H9 (cell line): ENCODE measurements at regions not wholly inside any gene's neighbourhood (a gene's known extent, or its start where the extent isn't known, plus 50 kb on each side); places are given as distances from the start of the nearest gene placed in this dataset.

Experiments
- DNase-seq: peaks from one replicate; pipeline ENCODE4 v3.0.0-alpha.2; 2017
- H2AFZ ChIP-seq: one replicate; pipeline ENCODE4 v1.6.1; 2013; ENCODE audit warnings: mild to moderate bottlenecking, low read length, control low read depth, moderate library complexity
- H2AK5ac ChIP-seq: 2 replicates; pipeline ENCODE4 v1.6.1; 2013; ENCODE audit warnings: low read length, control low read depth, mixed read lengths; ENCODE audit not compliant: insufficient read length
- H2BK120ac ChIP-seq: one replicate; pipeline ENCODE4 v1.6.1; 2013; ENCODE audit warnings: low read depth, mild to moderate bottlenecking, low read length, control low read depth, inconsistent platforms; ENCODE audit not compliant: poor library complexity, severe bottlenecking
- H2BK12ac ChIP-seq: 2 replicates; pipeline ENCODE4 v1.6.1; 2013; ENCODE audit warnings: low read length, control low read depth, mixed read lengths, low read depth; ENCODE audit not compliant: insufficient read length
- H2BK15ac ChIP-seq: 2 replicates; pipeline ENCODE4 v1.6.1; 2013; ENCODE audit warnings: low read depth, low read length, control low read depth
- H2BK20ac ChIP-seq: one replicate; pipeline ENCODE4 v1.6.1; 2013; ENCODE audit warnings: low read depth, mild to moderate bottlenecking, low read length, control low read depth, inconsistent platforms; ENCODE audit not compliant: poor library complexity, severe bottlenecking
- H2BK5ac ChIP-seq: 2 replicates; pipeline ENCODE4 v1.6.1; 2013; ENCODE audit warnings: low read length, control low read depth, mixed read lengths; ENCODE audit not compliant: insufficient read length
- H3K14ac ChIP-seq: 2 replicates; pipeline ENCODE4 v1.6.1; 2013; ENCODE audit warnings: low read length, control low read depth; ENCODE audit not compliant: insufficient read depth
- H3K18ac ChIP-seq: 2 replicates; pipeline ENCODE4 v1.6.1; 2013; ENCODE audit warnings: low read depth, mild to moderate bottlenecking, mixed read lengths, low read length, control low read depth; ENCODE audit not compliant: insufficient read length
- H3K23ac ChIP-seq: 2 replicates; pipeline ENCODE4 v1.6.1; 2013; ENCODE audit warnings: low read length, control low read depth, mixed read lengths, low read depth; ENCODE audit not compliant: insufficient read length
- H3K23me2 ChIP-seq: 2 replicates; pipeline ENCODE4 v1.6.1; 2013; ENCODE audit warnings: low read depth, mild to moderate bottlenecking, mixed read lengths, low read length, control low read depth; ENCODE audit not compliant: insufficient read length, poor library complexity, severe bottlenecking
- H3K27ac ChIP-seq: 2 replicates; pipeline ENCODE4 v1.5.1; 2013; ENCODE audit warnings: low read length, control low read depth, mixed read lengths, low read depth; ENCODE audit not compliant: insufficient read length
- H3K27me3 ChIP-seq: 2 replicates; pipeline ENCODE4 v1.6.1; 2013; ENCODE audit warnings: low read length, control low read depth, inconsistent platforms; ENCODE audit not compliant: insufficient read depth
- H3K4ac ChIP-seq: 2 replicates; pipeline ENCODE4 v1.6.1; 2013; ENCODE audit warnings: low read depth, mild to moderate bottlenecking, control low read depth, inconsistent platforms, low read length, moderate library complexity
- H3K4me1 ChIP-seq: 2 replicates; pipeline ENCODE4 v1.6.1; 2013; ENCODE audit warnings: low read length, control low read depth, inconsistent platforms; ENCODE audit not compliant: insufficient read depth
- H3K4me2 ChIP-seq: 2 replicates; pipeline ENCODE4 v1.6.1; 2013; ENCODE audit warnings: low read length, control low read depth, mixed read lengths; ENCODE audit not compliant: insufficient read length, insufficient read depth
- H3K56ac ChIP-seq: 2 replicates; pipeline ENCODE4 v1.6.1; 2013; ENCODE audit warnings: low read depth, mild to moderate bottlenecking, mixed read lengths, low read length, control low read depth; ENCODE audit not compliant: insufficient read length
- H3K79me1 ChIP-seq: 2 replicates; pipeline ENCODE4 v1.6.1; 2013; ENCODE audit warnings: low read depth, mild to moderate bottlenecking, moderate library complexity, low read length, control low read depth, inconsistent platforms; ENCODE audit not compliant: insufficient read depth, poor library complexity, severe bottlenecking
- H3K79me2 ChIP-seq: 2 replicates; pipeline ENCODE4 v1.6.1; 2013; ENCODE audit warnings: low read length, control low read depth, inconsistent platforms; ENCODE audit not compliant: insufficient read depth
- H3K9ac ChIP-seq: 2 replicates; pipeline ENCODE4 v1.6.1; 2013; ENCODE audit warnings: low read length, control low read depth, mixed read lengths; ENCODE audit not compliant: insufficient read length; ENCODE audit errors: extremely low read depth
- H3K9me3 ChIP-seq: one replicate; pipeline ENCODE4 v1.6.1; 2013; ENCODE audit warnings: low read depth, low read length, inconsistent platforms; ENCODE audit not compliant: control insufficient read depth
- H3T11ph ChIP-seq: one replicate; pipeline ENCODE4 v1.6.1; 2013; ENCODE audit warnings: mild to moderate bottlenecking, low read length, control low read depth, inconsistent platforms
- H4K20me1 ChIP-seq: one replicate; pipeline ENCODE4 v1.6.1; 2013; ENCODE audit not compliant: control insufficient read depth, insufficient read length, insufficient read depth
- H4K5ac ChIP-seq: 2 replicates; pipeline ENCODE4 v1.6.1; 2013; ENCODE audit warnings: low read depth, mild to moderate bottlenecking, mixed read lengths, low read length, control low read depth; ENCODE audit not compliant: insufficient read length
- H4K8ac ChIP-seq: replicated peaks from 2 replicates; pipeline ENCODE4 v1.6.1; 2013; ENCODE audit warnings: low read length, control low read depth, mixed read lengths, low read depth; ENCODE audit not compliant: insufficient read length
- H4K91ac ChIP-seq: 2 replicates; pipeline ENCODE4 v1.6.1; 2013; ENCODE audit warnings: low read depth, mild to moderate bottlenecking, moderate library complexity, mixed read lengths, low read length, control low read depth; ENCODE audit not compliant: insufficient read length
- H3K27ac Mint-ChIP-seq, 3 experiments: 2 replicates in 2 of 3; 3 replicates in 1 of 3; pipeline ENCODE4 v1.8.0; 2020 to 2021; ENCODE audit warnings: mixed read lengths in 3 of 3, mild to moderate bottlenecking in 1 of 3, moderate library complexity in 1 of 3
- H3K27me3 Mint-ChIP-seq: 2 replicates; pipeline ENCODE4 v1.8.0; 2021; ENCODE audit warnings: low read depth, mild to moderate bottlenecking, moderate library complexity, mixed read lengths
- H3K36me3 Mint-ChIP-seq, 3 experiments: 2 replicates in 2 of 3; 3 replicates in 1 of 3; pipeline ENCODE4 v1.8.0; 2020 to 2021; ENCODE audit warnings: low read depth in 3 of 3, mixed read lengths in 3 of 3; ENCODE audit not compliant: insufficient read depth in 1 of 3
- H3K4me1 Mint-ChIP-seq, 2 experiments: 2 replicates each; pipeline ENCODE4 v1.8.0; 2020; ENCODE audit warnings: mixed read lengths in 2 of 2
- H3K4me3 Mint-ChIP-seq, 2 experiments: 2 replicates in 1 of 2; 3 replicates in 1 of 2; pipeline ENCODE4 v1.8.0; 2020 to 2021; ENCODE audit warnings: mild to moderate bottlenecking in 2 of 2, mixed read lengths in 2 of 2, moderate library complexity in 1 of 2
- H3K9me3 Mint-ChIP-seq, 2 experiments: 2 replicates in 1 of 2; 3 replicates in 1 of 2; pipeline ENCODE4 v1.8.0; 2020; ENCODE audit warnings: mild to moderate bottlenecking in 2 of 2, mixed read lengths in 2 of 2, moderate library complexity in 1 of 2
- WGBS: extraction: QIAGEN DNeasy Blood & Tissue Kit; methylation state at CpG from one replicate; pipeline ENCODE4 v1.1.7; 2013; ENCODE audit warnings: missing lambda C conversion rate, low lambda C conversion rate, mixed read lengths; ENCODE audit not compliant: insufficient read length; ENCODE audit errors: extremely low coverage; 5-methylcytosine and 5-hydroxymethylcytosine counted together
- TF ChIP-seq, protein P1 (sequence below): fragments of 200-600 bp; sonication (generic); conservative IDR thresholded peaks from 3 replicates; pipeline ENCODE4 v1.8.0; 2021; ENCODE audit warnings: antibody characterized with exemption, mild to moderate bottlenecking

DNA sequence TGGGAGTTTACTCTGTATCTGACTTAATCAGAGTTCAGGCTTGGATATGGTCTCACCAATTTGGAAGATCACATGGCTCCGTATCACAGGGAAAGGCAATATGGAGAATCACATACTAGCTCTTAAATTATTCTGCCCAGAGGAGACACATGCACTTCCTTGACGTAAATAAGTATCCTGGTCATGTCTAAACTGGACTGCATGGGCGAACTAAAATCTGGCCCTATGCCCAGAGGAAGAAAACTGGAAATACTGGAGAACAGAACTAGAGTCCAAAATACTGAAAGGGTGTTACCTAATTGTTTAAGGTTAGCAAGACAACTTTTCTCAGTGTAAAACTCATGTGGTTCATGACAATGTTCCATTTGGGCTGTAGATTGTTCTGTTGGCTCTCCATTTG, 832.3 kb downstream of the RAB28 start:
- Histone ChIP-seq H3K27me3 (no peaks in the 10 kb centered on the region), H3T11ph (no peak overlapping the region), H3K56ac (no peak overlapping the region), H3K27ac (no peak overlapping the region), H2BK15ac (no peak overlapping the region), H4K91ac (no peak overlapping the region), H3K4ac (no peak overlapping the region), H3K23me2 (no peaks in the 10 kb centered on the region), H3K4me1 (no peaks in the 10 kb centered on the region), H3K4me2 (no peak overlapping the region), H4K20me1 (no peaks in the 10 kb centered on the region), H3K9me3 (no peaks in the 10 kb centered on the region), H2BK20ac (no peak overlapping the region), H4K8ac (no peak overlapping the region), H2AFZ (no peak overlapping the region), H2AK5ac (no peak overlapping the region), H4K5ac (no peak overlapping the region), H2BK5ac (no peak overlapping the region), H2BK12ac (no peak overlapping the region), H3K79me2 (no peaks in the 10 kb centered on the region), H2BK120ac (no peak overlapping the region), H3K79me1 (no peaks in the 10 kb centered on the region), H3K18ac (no peak overlapping the region), H3K23ac (no peak overlapping the region), H3K9ac (no peak overlapping the region), H3K14ac (no peak overlapping the region)
- WGBS, result no CpG with 5 or more reads among the region's 3 CpGs
- Mint-ChIP-seq H3K9me3 (peaks cover 0 to 4% of the 10 kb centered on the region in 2 experiments; a peak in 2 of 5 replicates), H3K27ac (no peak overlapping the region), H3K36me3 (no peaks in the 10 kb centered on the region; a peak in 1 of 7 replicates), H3K4me1 (no peaks in the 10 kb centered on the region), H3K4me3 (no peak overlapping the region), H3K27me3 (no peaks in the 10 kb centered on the region)
- TF ChIP-seq, protein P1, sequence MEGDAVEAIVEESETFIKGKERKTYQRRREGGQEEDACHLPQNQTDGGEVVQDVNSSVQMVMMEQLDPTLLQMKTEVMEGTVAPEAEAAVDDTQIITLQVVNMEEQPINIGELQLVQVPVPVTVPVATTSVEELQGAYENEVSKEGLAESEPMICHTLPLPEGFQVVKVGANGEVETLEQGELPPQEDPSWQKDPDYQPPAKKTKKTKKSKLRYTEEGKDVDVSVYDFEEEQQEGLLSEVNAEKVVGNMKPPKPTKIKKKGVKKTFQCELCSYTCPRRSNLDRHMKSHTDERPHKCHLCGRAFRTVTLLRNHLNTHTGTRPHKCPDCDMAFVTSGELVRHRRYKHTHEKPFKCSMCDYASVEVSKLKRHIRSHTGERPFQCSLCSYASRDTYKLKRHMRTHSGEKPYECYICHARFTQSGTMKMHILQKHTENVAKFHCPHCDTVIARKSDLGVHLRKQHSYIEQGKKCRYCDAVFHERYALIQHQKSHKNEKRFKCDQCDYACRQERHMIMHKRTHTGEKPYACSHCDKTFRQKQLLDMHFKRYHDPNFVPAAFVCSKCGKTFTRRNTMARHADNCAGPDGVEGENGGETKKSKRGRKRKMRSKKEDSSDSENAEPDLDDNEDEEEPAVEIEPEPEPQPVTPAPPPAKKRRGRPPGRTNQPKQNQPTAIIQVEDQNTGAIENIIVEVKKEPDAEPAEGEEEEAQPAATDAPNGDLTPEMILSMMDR, result no peak
- DNase-seq, result no peak
